Loucy (cell line): ENCODE measurements at regions not wholly inside any gene's neighbourhood (a gene's known extent, or its start where the extent isn't known, plus 50 kb on each side); places are given as distances from the start of the nearest gene placed in this dataset.

Experiments
- H2AFZ ChIP-seq: fragments of 200-600 bp; sonication (generic); 2 replicates; pipeline ENCODE4 v1.6.0; 2016; ENCODE audit warnings: antibody characterized with exemption, mild to moderate bottlenecking, low read length, moderate library complexity
- H3F3A ChIP-seq: fragments of 200-600 bp; 2 replicates; pipeline ENCODE4 v1.6.0; 2016; ENCODE audit warnings: antibody characterized with exemption, low read depth, mild to moderate bottlenecking
- H3K27me3 ChIP-seq: fragments of 200-600 bp; sonication (generic); 2 replicates; pipeline ENCODE4 v1.6.1; 2014; ENCODE audit warnings: low read length, mild to moderate bottlenecking; ENCODE audit not compliant: insufficient read depth, poor library complexity, severe bottlenecking
- H3K36me3 ChIP-seq: fragments of 200-600 bp; sonication (generic); 2 replicates; pipeline ENCODE4 v1.6.1; 2016; ENCODE audit warnings: low read length; ENCODE audit not compliant: insufficient read depth
- H3K4me1 ChIP-seq: fragments of 200-600 bp; sonication (generic); 2 replicates; pipeline ENCODE4 v1.5.1; 2014; ENCODE audit warnings: low read length, mild to moderate bottlenecking; ENCODE audit not compliant: insufficient read depth, poor library complexity, severe bottlenecking
- H3K4me2 ChIP-seq: fragments of 200-600 bp; sonication (generic); 2 replicates; pipeline ENCODE4 v1.6.0; 2014; ENCODE audit warnings: antibody characterized with exemption, low read length, low read depth, mild to moderate bottlenecking; ENCODE audit not compliant: poor library complexity, severe bottlenecking
- H3K4me3 ChIP-seq: fragments of 200-600 bp; sonication (generic); 2 replicates; pipeline ENCODE4 v1.5.1; 2014; ENCODE audit warnings: low read length, mild to moderate bottlenecking, mixed read lengths; ENCODE audit not compliant: poor library complexity, severe bottlenecking
- H3K79me2 ChIP-seq: fragments of 200-600 bp; sonication (generic); 2 replicates; pipeline ENCODE4 v1.6.1; 2014; ENCODE audit warnings: low read length; ENCODE audit not compliant: insufficient read depth
- H3K9ac ChIP-seq: fragments of 200-600 bp; sonication (generic); 2 replicates; pipeline ENCODE4 v1.6.0; 2014; ENCODE audit warnings: mild to moderate bottlenecking, low read depth, low read length, moderate library complexity; ENCODE audit not compliant: poor library complexity, severe bottlenecking
- H3K9me2 ChIP-seq: fragments of 200-600 bp; sonication (generic); replicated peaks from 2 replicates; pipeline ENCODE4 v1.6.1; 2016; ENCODE audit warnings: low read depth, low read length, mixed read lengths
- H3K9me3 ChIP-seq: fragments of 200-600 bp; sonication (generic); 2 replicates; pipeline ENCODE4 v1.6.1; 2014; ENCODE audit warnings: mild to moderate bottlenecking, antibody characterized with exemption, low read length, low read depth; ENCODE audit not compliant: insufficient read depth
- H4K20me1 ChIP-seq: fragments of 200-600 bp; sonication (generic); 2 replicates; pipeline ENCODE4 v1.6.0; 2014; ENCODE audit warnings: antibody characterized with exemption, low read length, mild to moderate bottlenecking; ENCODE audit not compliant: insufficient read depth, poor library complexity, severe bottlenecking
- EZH2phosphoT487 ChIP-seq: fragments of 200-600 bp; IDR thresholded peaks from 2 replicates; pipeline ENCODE4 v1.6.1; 2018; ENCODE audit warnings: antibody characterized with exemption, mild to moderate bottlenecking, moderate library complexity, borderline replicate concordance
- TF ChIP-seq, protein P1 (sequence below): fragments of 200-600 bp; sonication (generic); conservative IDR thresholded peaks from 2 replicates; pipeline ENCODE4 v1.5.1; 2014; ENCODE audit warnings: mild to moderate bottlenecking, antibody characterized with exemption, low read length

DNA sequence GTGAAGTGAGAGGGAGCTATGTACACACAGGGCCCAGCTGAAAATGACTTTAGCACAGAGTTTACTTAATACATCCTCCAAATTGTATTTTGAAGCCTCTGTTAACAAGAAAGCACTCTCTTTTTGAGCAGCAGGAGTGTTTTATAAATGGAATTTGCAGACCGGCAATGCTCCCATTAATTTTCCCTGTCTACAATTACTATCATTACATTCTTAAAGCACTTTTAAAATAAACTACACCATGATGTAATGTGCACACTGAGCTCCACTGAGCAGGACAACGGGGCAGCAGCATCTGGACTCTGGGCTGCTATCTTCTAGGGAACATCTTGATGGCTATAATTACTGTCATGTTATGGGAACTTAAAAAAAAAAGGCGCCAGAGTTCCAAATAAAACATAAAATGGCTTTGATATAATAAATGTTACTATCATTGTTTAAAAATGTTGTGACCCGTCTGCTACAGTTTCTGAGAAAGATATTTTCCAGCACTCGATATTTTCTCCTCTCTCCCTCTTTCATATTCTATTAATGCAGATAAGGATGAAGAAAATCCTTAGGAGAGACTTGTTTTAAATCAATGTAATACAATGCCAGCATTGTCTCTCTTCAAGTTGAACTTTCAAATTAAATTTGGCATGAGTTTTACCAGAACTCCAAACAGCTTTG is 150.9 kb downstream of the HLX start:
- TF ChIP-seq, protein P1, sequence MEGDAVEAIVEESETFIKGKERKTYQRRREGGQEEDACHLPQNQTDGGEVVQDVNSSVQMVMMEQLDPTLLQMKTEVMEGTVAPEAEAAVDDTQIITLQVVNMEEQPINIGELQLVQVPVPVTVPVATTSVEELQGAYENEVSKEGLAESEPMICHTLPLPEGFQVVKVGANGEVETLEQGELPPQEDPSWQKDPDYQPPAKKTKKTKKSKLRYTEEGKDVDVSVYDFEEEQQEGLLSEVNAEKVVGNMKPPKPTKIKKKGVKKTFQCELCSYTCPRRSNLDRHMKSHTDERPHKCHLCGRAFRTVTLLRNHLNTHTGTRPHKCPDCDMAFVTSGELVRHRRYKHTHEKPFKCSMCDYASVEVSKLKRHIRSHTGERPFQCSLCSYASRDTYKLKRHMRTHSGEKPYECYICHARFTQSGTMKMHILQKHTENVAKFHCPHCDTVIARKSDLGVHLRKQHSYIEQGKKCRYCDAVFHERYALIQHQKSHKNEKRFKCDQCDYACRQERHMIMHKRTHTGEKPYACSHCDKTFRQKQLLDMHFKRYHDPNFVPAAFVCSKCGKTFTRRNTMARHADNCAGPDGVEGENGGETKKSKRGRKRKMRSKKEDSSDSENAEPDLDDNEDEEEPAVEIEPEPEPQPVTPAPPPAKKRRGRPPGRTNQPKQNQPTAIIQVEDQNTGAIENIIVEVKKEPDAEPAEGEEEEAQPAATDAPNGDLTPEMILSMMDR: no peak
- TF ChIP-seq EZH2phosphoT487: no peak
- no peak overlapping the region for H2AFZ ChIP-seq
- H4K20me1 ChIP-seq: no peaks in the 10 kb centered on the region
- H3F3A ChIP-seq: no peaks in the 10 kb centered on the region
- H3K79me2 ChIP-seq: no peaks in the 10 kb centered on the region
- no peaks in the 10 kb centered on the region for H3K9me3 ChIP-seq
- peaks cover 25% of the 10 kb centered on the region for H3K4me1 ChIP-seq
- no peak overlapping the region for H3K9ac ChIP-seq
- H3K36me3 ChIP-seq: no peaks in the 10 kb centered on the region
- H3K27me3 ChIP-seq: no peaks in the 10 kb centered on the region
- H3K4me2 ChIP-seq: no peak overlapping the region
- no peak overlapping the region for H3K4me3 ChIP-seq
- no peaks in the 10 kb centered on the region for H3K9me2 ChIP-seq

- H3K9me2 ChIP-seq: no peaks in the 10 kb centered on the region
- H3K4me2 ChIP-seq: no peak overlapping the region
- H4K20me1 ChIP-seq: no peaks in the 10 kb centered on the region
- TF ChIP-seq, protein P1: no peak
- no peak for TF ChIP-seq EZH2phosphoT487
- H3K79me2 ChIP-seq: no peaks in the 10 kb centered on the region
- H2AFZ ChIP-seq: no peak overlapping the region
- H3F3A ChIP-seq: no peaks in the 10 kb centered on the region
- H3K4me3 ChIP-seq: no peak overlapping the region
- no peaks in the 10 kb centered on the region for H3K9me3 ChIP-seq
- no peaks in the 10 kb centered on the region for H3K36me3 ChIP-seq
- H3K9ac ChIP-seq: no peak overlapping the region
- peaks cover 31% of the 10 kb centered on the region for H3K4me1 ChIP-seq
- H3K27me3 ChIP-seq: no peaks in the 10 kb centered on the region
Measured at GRCh38 chr1:221030990-221031389, 151.7 kb downstream of the HLX start.

- H3F3A ChIP-seq: no peaks in the 10 kb centered on the region
- no peaks in the 10 kb centered on the region for H3K9me3 ChIP-seq
Measured at GRCh38 chr1:221031458-221032203, 152.4 kb downstream of the HLX start.

More at GRCh38 chr1:221031458-221032203, 152.4 kb downstream of the HLX start:
- H2AFZ ChIP-seq: no peak overlapping the region
- TF ChIP-seq, protein P1: no peak
- no peak for TF ChIP-seq EZH2phosphoT487
- H3K9ac ChIP-seq: no peak overlapping the region
- no peaks in the 10 kb centered on the region for H3K79me2 ChIP-seq
- no peaks in the 10 kb centered on the region for H3K9me2 ChIP-seq
- H4K20me1 ChIP-seq: no peaks in the 10 kb centered on the region
- no peak overlapping the region for H3K4me3 ChIP-seq
- H3K4me1 ChIP-seq: peaks cover 29% of the 10 kb centered on the region
- no peaks in the 10 kb centered on the region for H3K27me3 ChIP-seq
- no peak overlapping the region for H3K4me2 ChIP-seq
- H3K36me3 ChIP-seq: no peaks in the 10 kb centered on the region
